ENCODE measurements at regions not wholly inside any gene's neighbourhood (a gene's known extent, or its start where the extent isn't known, plus 50 kb on each side); places are given as distances from the start of the nearest gene placed in this dataset.

- BruUV-seq (replicated peaks): no TSS peak
- Histone ChIP-seq H3K4me1 (ENCODE audit: insufficient read depth, low read length) (no peaks in the 10 kb centered on the region), H3K4me2 (ENCODE audit: low read length) (no peak overlapping the region), H4K20me1 (ENCODE audit: low read length) (no peaks in the 10 kb centered on the region), H3K9me3 (ENCODE audit: low read length) (peaks cover 66% of the 10 kb centered on the region), H3K79me2 (ENCODE audit: low read length) (no peaks in the 10 kb centered on the region), H3K36me3 (ENCODE audit: low read depth, low read length) (no peaks in the 10 kb centered on the region), H3K27me3 (ENCODE audit: low read length) (no peaks in the 10 kb centered on the region), H3K9ac (ENCODE audit: low read length) (no peak overlapping the region), H3K27ac (ENCODE audit: low read length) (no peak overlapping the region), H2AFZ (ENCODE audit: low read length) (no peak overlapping the region), H3K4me3 (ENCODE audit: low read length) (no peak overlapping the region), H3K9me2 (replicated peaks; ENCODE audit: low read length) (no peaks in the 10 kb centered on the region), H3F3A (ENCODE audit: low read length, unreplicated experiment) (no peaks in the 10 kb centered on the region)
- ChIA-PET CTCF (no interaction called here), POLR2A (ENCODE audit: unreplicated experiment) (no interaction called here)
- intact Hi-C loops (cut with micrococcal nuclease): no loop called here
- no peak for DNase-seq
- ATAC-seq: no peak
- TF ChIP-seq EZH2phosphoT487 (IDR thresholded peaks at IDR 0.05; ENCODE audit: borderline replicate concordance, low read length): no peak
- no peak for TF ChIP-seq CTCF (conservative IDR thresholded peaks at IDR 0.05; ENCODE audit: low read depth, low read length)
- no peak for TF ChIP-seq EZH2 (IDR thresholded peaks at IDR 0.05; ENCODE audit: low read length, unreplicated experiment)
Observed at GRCh38 chr11:114938799-114939198, 260.5 kb downstream of the NXPE2 start.

- no TSS peak for BruUV-seq (replicated peaks)
- no peak for ATAC-seq
- CTCF ChIA-PET: no interaction called here
Observed at GRCh38 chr11:114942207-114942606, 263.9 kb downstream of the NXPE2 start.

More at GRCh38 chr11:114942207-114942606, 263.9 kb downstream of the NXPE2 start:
- H3K27me3 ChIP-seq (ENCODE audit: low read length): no peaks in the 10 kb centered on the region
- H3K79me2 ChIP-seq (ENCODE audit: low read length): no peaks in the 10 kb centered on the region
- no peak overlapping the region for H2AFZ ChIP-seq (ENCODE audit: low read length)
- intact Hi-C loops (cut with micrococcal nuclease): no loop called here
- H3K9me2 ChIP-seq (replicated peaks; ENCODE audit: low read length): no peaks in the 10 kb centered on the region
- no peak overlapping the region for H3K27ac ChIP-seq (ENCODE audit: low read length)
- no peak overlapping the region for H3K4me2 ChIP-seq (ENCODE audit: low read length)
- no peaks in the 10 kb centered on the region for H3K36me3 ChIP-seq (ENCODE audit: low read depth, low read length)
- H3K9me3 ChIP-seq (ENCODE audit: low read length): peaks cover 45% of the 10 kb centered on the region
- POLR2A ChIA-PET (ENCODE audit: unreplicated experiment): no interaction called here
- no peak overlapping the region for H3K9ac ChIP-seq (ENCODE audit: low read length)
- TF ChIP-seq EZH2phosphoT487 (IDR thresholded peaks at IDR 0.05; ENCODE audit: borderline replicate concordance, low read length) (no peak), EZH2 (IDR thresholded peaks at IDR 0.05; ENCODE audit: low read length, unreplicated experiment) (no peak), CTCF (conservative IDR thresholded peaks at IDR 0.05; ENCODE audit: low read depth, low read length) (no peak)
- no peaks in the 10 kb centered on the region for H4K20me1 ChIP-seq (ENCODE audit: low read length)
- no peak for DNase-seq
- no peaks in the 10 kb centered on the region for H3K4me1 ChIP-seq (ENCODE audit: insufficient read depth, low read length)
- no peak overlapping the region for H3K4me3 ChIP-seq (ENCODE audit: low read length)
- no peaks in the 10 kb centered on the region for H3F3A ChIP-seq (ENCODE audit: low read length, unreplicated experiment)

All from PC-3 (cell line).